ENCODE measurements at regions not wholly inside any gene's neighbourhood (a gene's known extent, or its start where the extent isn't known, plus 50 kb on each side); places are given as distances from the start of the nearest gene placed in this dataset.

- Mint-ChIP-seq H3K27me3 (no peaks in the 10 kb centered on the region), H3K27ac (no peak overlapping the region), H3K4me3 (no peak overlapping the region), H3K4me1 (no peaks in the 10 kb centered on the region), H3K36me3 (ENCODE audit: low read depth) (no peaks in the 10 kb centered on the region), H3K9me3 (peaks cover 12% of the 10 kb centered on the region)
- CTCF ChIA-PET, result no interaction called here
- POLR2A ChIA-PET, result no interaction called here
- no peak for DNase-seq
- intact Hi-C loops (cut with micrococcal nuclease), result no loop called here
- no peak for TF ChIP-seq CTCF (IDR thresholded peaks at IDR 0.05)
- no peak for ATAC-seq (ENCODE audit: low read depth)
Measured at GRCh38 chr3:65303431-65303830, 615.6 kb upstream of the ADAMTS9 start.

GRCh38 chr3:65291448-65292125, 603.8 kb upstream of the ADAMTS9 start:
- no peak overlapping the region for H3K4me3 Mint-ChIP-seq
- no peaks in the 10 kb centered on the region for H3K4me1 Mint-ChIP-seq
- TF ChIP-seq CTCF (IDR thresholded peaks at IDR 0.05), result no peak
- ChIA-PET CTCF (no interaction called here), POLR2A (no interaction called here)
- intact Hi-C loops (cut with micrococcal nuclease), result no loop called here
- DNase-seq (no peak), ATAC-seq (ENCODE audit: low read depth) (no peak)
- no peaks in the 10 kb centered on the region for H3K36me3 Mint-ChIP-seq (ENCODE audit: low read depth)
- no peaks in the 10 kb centered on the region for H3K27me3 Mint-ChIP-seq
- H3K27ac Mint-ChIP-seq, result no peak overlapping the region
- peaks cover 9% of the 10 kb centered on the region for H3K9me3 Mint-ChIP-seq

GRCh38 chr3:65288776-65289175, 601.0 kb upstream of the ADAMTS9 start:
- ATAC-seq (ENCODE audit: low read depth) (no peak), DNase-seq (no peak)
- ChIA-PET POLR2A (no interaction called here), CTCF (interaction anchor here (0.5 kb wide), 1 partner anchor 26 kb away, joined by 3 read pairs; no protein-coding TSS in a partner anchor)
- H3K36me3 Mint-ChIP-seq (ENCODE audit: low read depth), result no peaks in the 10 kb centered on the region
- H3K4me3 Mint-ChIP-seq, result no peak overlapping the region
- TF ChIP-seq CTCF (IDR thresholded peaks at IDR 0.05), result no peak
- no peak overlapping the region for H3K27ac Mint-ChIP-seq
- peaks cover 3% of the 10 kb centered on the region for H3K9me3 Mint-ChIP-seq
- no peaks in the 10 kb centered on the region for H3K27me3 Mint-ChIP-seq
- no peaks in the 10 kb centered on the region for H3K4me1 Mint-ChIP-seq
- intact Hi-C loops (cut with micrococcal nuclease), result no loop called here

GRCh38 chr3:65285956-65286355, 598.2 kb upstream of the ADAMTS9 start:
- Mint-ChIP-seq H3K9me3 (peaks cover 3% of the 10 kb centered on the region), H3K27me3 (no peaks in the 10 kb centered on the region), H3K36me3 (ENCODE audit: low read depth) (no peaks in the 10 kb centered on the region), H3K4me1 (no peaks in the 10 kb centered on the region), H3K27ac (no peak overlapping the region), H3K4me3 (no peak overlapping the region)
- CTCF ChIA-PET, result no interaction called here
- TF ChIP-seq CTCF (IDR thresholded peaks at IDR 0.05), result no peak
- DNase-seq (no peak), ATAC-seq (ENCODE audit: low read depth) (no peak)
- POLR2A ChIA-PET, result no interaction called here
- intact Hi-C loops (cut with micrococcal nuclease), result no loop called here

- intact Hi-C loops (cut with micrococcal nuclease), result no loop called here
- H3K27ac Mint-ChIP-seq, result no peak overlapping the region
- DNase-seq, result no peak
- no peaks in the 10 kb centered on the region for H3K4me1 Mint-ChIP-seq
- CTCF ChIA-PET, result no interaction called here
- H3K9me3 Mint-ChIP-seq, result peaks cover 3% of the 10 kb centered on the region
- H3K27me3 Mint-ChIP-seq, result no peaks in the 10 kb centered on the region
- POLR2A ChIA-PET, result no interaction called here
- no peak overlapping the region for H3K4me3 Mint-ChIP-seq
- ATAC-seq (ENCODE audit: low read depth), result no peak
- no peaks in the 10 kb centered on the region for H3K36me3 Mint-ChIP-seq (ENCODE audit: low read depth)
- TF ChIP-seq CTCF (IDR thresholded peaks at IDR 0.05), result no peak
Measured at GRCh38 chr3:65284961-65285360, 597.2 kb upstream of the ADAMTS9 start.
